Body of pancreas (tissue), 4 donors: ENCODE measurements at regions not wholly inside any gene's neighbourhood (a gene's known extent, or its start where the extent isn't known, plus 50 kb on each side); places are given as distances from the start of the nearest gene placed in this dataset.

Experiments used
- ATAC-seq: fragments of 150-250 bp; one replicate; pipeline ENCODE4 v1.9.1; 2016
- DNase-seq, 4 donors: peaks; one replicate each; pipeline ENCODE4 v3.0.0-alpha.2; 2019
- H3K27ac ChIP-seq, 4 donors: fragments of 200-600 bp; sonication (generic); 1 replicate in 3 of 4; 2 replicates in 1 of 4; pipeline versions ENCODE4 v1.5.1 to v1.6.1; 2016 to 2019; ENCODE audit warnings: mild to moderate bottlenecking in 1 of 4, mixed read lengths in 1 of 4, moderate library complexity in 1 of 4
- H3K27me3 ChIP-seq, 2 donors: fragments of 200-600 bp; sonication (generic); one replicate each; pipeline ENCODE4 v1.6.0; 2016; ENCODE audit warnings: mild to moderate bottlenecking in 1 of 2
- H3K36me3 ChIP-seq, 2 donors: fragments of 200-600 bp; sonication (generic); replicated peaks in 1 of 2; 2 replicates each; pipeline ENCODE4 v1.5.1; 2016; ENCODE audit warnings: low read depth in 2 of 2; ENCODE audit not compliant: insufficient read depth in 1 of 2
- H3K4me1 ChIP-seq: fragments of 200-600 bp; sonication (generic); one replicate; pipeline ENCODE4 v1.6.0; 2016
- H3K4me3 ChIP-seq, 2 donors: fragments of 200-600 bp; sonication (generic); 1 replicate in 1 of 2; 2 replicates in 1 of 2; pipeline ENCODE4 v1.5.1; 2016 to 2019
- H3K9me3 ChIP-seq, 3 donors: fragments of 200-600 bp; sonication (generic); 1 replicate in 2 of 3; 2 replicates in 1 of 3; pipeline ENCODE4 v1.5.1; 2016
- CTCF ChIP-seq, 7 experiments: fragments of 450-650 bp in 4 of 7; fragments of 200-600 bp in 3 of 7; sonication (generic) in 3 of 7; IDR thresholded peaks; one replicate each; pipeline ENCODE4 v1.5.1; 2016 to 2019; ENCODE audit warnings: antibody characterized with exemption in 7 of 7
- POLR2A ChIP-seq, 3 donors: fragments of 450-650 bp; IDR thresholded peaks; one replicate each; pipeline ENCODE4 v1.6.1; 2016; ENCODE audit warnings: antibody characterized with exemption in 3 of 3, mild to moderate bottlenecking in 2 of 3
- WGBS, 2 donors: methylation state at CpG; one replicate each; pipeline ENCODE4 v1.1.5; 2017; 5-methylcytosine and 5-hydroxymethylcytosine counted together
- intact Hi-C: fragments of 100-400 bp; cut with DNase I; formaldehyde crosslinking; loops from one replicate; pipeline ENCODE4 v1.15.1; 2023

DNA sequence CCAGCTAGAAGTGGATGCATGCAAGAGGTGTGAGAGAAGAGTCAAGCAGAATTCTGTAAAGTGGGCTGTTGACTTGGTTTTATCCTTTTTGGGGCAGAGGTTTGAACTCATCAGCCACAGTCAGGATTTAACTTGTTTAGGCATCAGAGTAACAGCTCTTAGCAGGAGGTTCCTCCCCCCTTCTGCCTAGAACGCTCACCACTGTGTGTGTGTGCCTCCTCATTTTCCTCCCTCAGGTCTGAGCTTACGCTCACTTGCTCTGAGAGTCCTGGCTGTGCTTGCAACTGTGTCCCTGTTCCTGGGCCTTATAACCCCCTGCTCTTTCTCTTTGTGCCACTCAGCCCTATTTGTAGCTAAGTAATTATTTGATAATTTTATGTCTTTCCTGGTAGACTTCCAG lies 167.9 kb downstream of the TMEM182 start:
- 54 to 61% methylated on average over 2 of the region's 2 CpGs for WGBS, 2 donors

GRCh38 chr2:102932501-102932900 lies 170.7 kb downstream of the TMEM182 start:
- intact Hi-C loops, result no loop called here
- WGBS, 2 donors, result 46 to 59% methylated on average over 6 of the region's 6 CpGs

More for the DNA sequence above, 167.9 kb downstream of the TMEM182 start:
- no peaks in the 10 kb centered on the region for H3K9me3 ChIP-seq
- no peak for DNase-seq
- intact Hi-C loops, result no loop called here
- no peak for TF ChIP-seq CTCF (IDR thresholded peaks at IDR 0.05)
- TF ChIP-seq POLR2A (IDR thresholded peaks at IDR 0.05), result no peak
- no peaks in the 10 kb centered on the region for H3K36me3 ChIP-seq
- H3K27ac ChIP-seq, result no peak overlapping the region
- H3K4me1 ChIP-seq, result no peaks in the 10 kb centered on the region
- H3K4me3 ChIP-seq, result no peak overlapping the region
- H3K27me3 ChIP-seq, result no peaks in the 10 kb centered on the region
- ATAC-seq, result no peak

GRCh38 chr2:102939207-102939606 lies 177.4 kb downstream of the TMEM182 start:
- intact Hi-C loops, result no loop called here
- no peaks in the 10 kb centered on the region for H3K4me1 ChIP-seq
- no peaks in the 10 kb centered on the region for H3K9me3 ChIP-seq
- TF ChIP-seq CTCF (IDR thresholded peaks at IDR 0.05), result no peak
- no peak for TF ChIP-seq POLR2A (IDR thresholded peaks at IDR 0.05)
- no peak overlapping the region for H3K4me3 ChIP-seq
- DNase-seq (no peak), ATAC-seq (no peak)
- no peak overlapping the region for H3K27ac ChIP-seq
- no peaks in the 10 kb centered on the region for H3K36me3 ChIP-seq
- WGBS, 2 donors, result 28 to 72% methylated on average over 1 of the region's 1 CpG
- no peaks in the 10 kb centered on the region for H3K27me3 ChIP-seq

More at GRCh38 chr2:102932501-102932900, 170.7 kb downstream of the TMEM182 start:
- no peak for ATAC-seq
- H3K9me3 ChIP-seq, result no peaks in the 10 kb centered on the region
- no peaks in the 10 kb centered on the region for H3K4me1 ChIP-seq
- no peak overlapping the region for H3K4me3 ChIP-seq
- no peak for TF ChIP-seq POLR2A (IDR thresholded peaks at IDR 0.05)
- no peak for TF ChIP-seq CTCF (IDR thresholded peaks at IDR 0.05)
- H3K27me3 ChIP-seq, result no peaks in the 10 kb centered on the region
- H3K27ac ChIP-seq, result no peak overlapping the region
- no peaks in the 10 kb centered on the region for H3K36me3 ChIP-seq
- DNase-seq, result no peak

DNA sequence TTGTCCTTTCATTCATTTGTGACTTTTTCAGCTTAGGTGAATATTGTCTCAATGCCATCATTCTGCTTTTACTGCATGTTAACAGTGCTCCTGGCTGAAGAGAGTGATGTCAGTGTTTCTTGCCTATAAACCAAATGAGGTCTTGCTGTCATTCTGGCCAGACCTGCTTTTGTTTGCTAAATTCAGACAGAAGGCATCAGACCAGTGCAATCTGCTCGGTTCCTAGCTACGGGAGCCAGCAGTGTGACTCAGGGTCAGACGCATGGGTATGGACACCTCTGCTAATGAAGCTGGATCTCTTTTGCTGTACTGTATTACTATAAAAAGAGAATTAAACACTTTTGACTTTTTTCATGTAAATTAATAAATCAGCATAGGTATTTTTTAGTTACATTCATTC lies 178.9 kb downstream of the TMEM182 start:
- intact Hi-C loops, result no loop called here
- WGBS, 2 donors, result 53 to 57% methylated on average over 3 of the region's 3 CpGs
- ATAC-seq, result no peak

More for the DNA sequence above, 178.9 kb downstream of the TMEM182 start:
- Histone ChIP-seq H3K9me3 (no peaks in the 10 kb centered on the region), H3K36me3 (no peaks in the 10 kb centered on the region), H3K4me1 (no peaks in the 10 kb centered on the region), H3K27ac (no peak overlapping the region), H3K27me3 (no peaks in the 10 kb centered on the region), H3K4me3 (no peak overlapping the region)
- TF ChIP-seq POLR2A (IDR thresholded peaks at IDR 0.05) (no peak), CTCF (IDR thresholded peaks at IDR 0.05) (no peak)
- no peak for DNase-seq
